ENCODE measurements at regions not wholly inside any gene's neighbourhood (a gene's known extent, or its start where the extent isn't known, plus 50 kb on each side); places are given as distances from the start of the nearest gene placed in this dataset.

DNA sequence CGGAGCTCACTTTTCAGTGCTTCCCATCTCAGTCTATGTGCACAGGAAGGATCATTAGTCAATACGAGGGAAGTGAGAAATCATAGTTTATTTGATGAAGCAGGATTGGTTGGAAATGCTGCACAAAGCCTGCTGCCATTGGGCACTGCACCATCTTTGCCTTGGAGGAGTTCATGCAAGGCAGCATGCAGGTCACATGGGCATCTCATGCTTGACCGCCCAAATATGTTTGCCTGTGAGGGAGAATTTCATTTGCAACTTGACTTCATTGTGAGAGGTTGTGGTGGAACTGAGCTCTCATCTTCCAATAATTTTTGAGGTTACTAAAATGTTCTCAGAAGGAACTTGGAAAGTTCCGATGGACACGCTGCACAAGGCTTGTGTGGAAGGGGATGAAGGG lies 83.9 kb upstream of the SYNDIG1 start:
- no peak overlapping the region for H4K8ac ChIP-seq (ENCODE audit: low read depth, low read length)
- no peak overlapping the region for H3K18ac ChIP-seq (ENCODE audit: low read length)
- WGBS, 2 donors (ENCODE audit: extremely low coverage in 2 of 2, insufficient read length in 2 of 2, insufficient replicate concordance in 1 of 2) = no CpG with 5 or more reads among the region's 5 CpGs
- DNase-seq (ENCODE audit: low spot score) = no peak
- H2AK5ac ChIP-seq (ENCODE audit: low read depth, low read length) = no peak overlapping the region
- H3K4ac ChIP-seq (ENCODE audit: low read length) = no peak overlapping the region
- peaks cover 0 to 2% of the 10 kb centered on the region in 2 donors for H3K4me1 ChIP-seq (ENCODE audit: control insufficient read depth in 2 of 2, insufficient read depth in 1 of 2, low read depth in 1 of 2, low read length in 2 of 2)
- no peak overlapping the region for H3K4me3 ChIP-seq (ENCODE audit: low read length in 2 of 2)
- no peak overlapping the region for H2BK15ac ChIP-seq (ENCODE audit: low read length)
- no peak overlapping the region for H4K91ac ChIP-seq (ENCODE audit: low read depth, low read length, poor library complexity)
- H2AFZ ChIP-seq (ENCODE audit: low read length) = no peak overlapping the region
- H3K27ac ChIP-seq (replicated peaks; ENCODE audit: low read length) = no peak overlapping the region
- no peaks in the 10 kb centered on the region for H3K27me3 ChIP-seq (ENCODE audit: control insufficient read depth in 3 of 3, insufficient read depth in 3 of 3, low read depth in 1 of 3, low read length in 3 of 3)
- no peaks in the 10 kb centered on the region for H3K9me3 ChIP-seq (replicated peaks in 1 of 2; ENCODE audit: control insufficient read depth in 2 of 2, insufficient read depth in 1 of 2, low read depth in 1 of 2, low read length in 2 of 2)
- no peak overlapping the region for H3K23ac ChIP-seq (ENCODE audit: low read depth, low read length, poor library complexity)
- H3K36me3 ChIP-seq (replicated peaks in 1 of 2; ENCODE audit: control insufficient read depth in 2 of 2, insufficient read depth in 2 of 2, low read length in 2 of 2) = no peaks in the 10 kb centered on the region
- no peak overlapping the region for H3K4me2 ChIP-seq (ENCODE audit: insufficient read depth, low read length, poor library complexity, severe bottlenecking)
- H2BK5ac ChIP-seq (ENCODE audit: low read length) = no peak overlapping the region
- no peak overlapping the region for H2BK120ac ChIP-seq (ENCODE audit: low read depth, low read length)
- no peaks in the 10 kb centered on the region for H3K79me1 ChIP-seq (ENCODE audit: low read depth, low read length)
- H3K14ac ChIP-seq (ENCODE audit: low read length) = no peak overlapping the region
- no peak overlapping the region for H3K9ac ChIP-seq (ENCODE audit: low read depth, low read length, poor library complexity)
- no peak overlapping the region for H2BK12ac ChIP-seq (ENCODE audit: low read length)

GRCh38 chr20:24384865-24385264 lies 84.6 kb upstream of the SYNDIG1 start:
- H3K4me1 ChIP-seq (ENCODE audit: control insufficient read depth in 2 of 2, insufficient read depth in 1 of 2, low read depth in 1 of 2, low read length in 2 of 2) = peaks cover 0 to 2% of the 10 kb centered on the region in 2 donors
- no peak overlapping the region for H3K14ac ChIP-seq (ENCODE audit: low read length)
- H3K27ac ChIP-seq (replicated peaks; ENCODE audit: low read length) = no peak overlapping the region

GRCh38 chr20:24382743-24383142 lies 86.7 kb upstream of the SYNDIG1 start:
- H4K91ac ChIP-seq (ENCODE audit: low read depth, low read length, poor library complexity) = no peak overlapping the region
- H2BK15ac ChIP-seq (ENCODE audit: low read length) = no peak overlapping the region
- no peaks in the 10 kb centered on the region for H3K79me1 ChIP-seq (ENCODE audit: low read depth, low read length)
- H2BK120ac ChIP-seq (ENCODE audit: low read depth, low read length) = no peak overlapping the region
- no peak overlapping the region for H2BK12ac ChIP-seq (ENCODE audit: low read length)
- no peak overlapping the region for H3K18ac ChIP-seq (ENCODE audit: low read length)
- DNase-seq (ENCODE audit: low spot score) = no peak
- no CpG with 5 or more reads among the region's 2 CpGs for WGBS, 2 donors (ENCODE audit: extremely low coverage in 2 of 2, insufficient read length in 2 of 2, insufficient replicate concordance in 1 of 2)
- no peaks in the 10 kb centered on the region for H3K27me3 ChIP-seq (ENCODE audit: control insufficient read depth in 3 of 3, insufficient read depth in 3 of 3, low read depth in 1 of 3, low read length in 3 of 3)
- no peak overlapping the region for H2AK5ac ChIP-seq (ENCODE audit: low read depth, low read length)
- H3K23ac ChIP-seq (ENCODE audit: low read depth, low read length, poor library complexity) = no peak overlapping the region
- no peak overlapping the region for H4K8ac ChIP-seq (ENCODE audit: low read depth, low read length)
- no peak overlapping the region for H3K14ac ChIP-seq (ENCODE audit: low read length)
- no peak overlapping the region for H2BK5ac ChIP-seq (ENCODE audit: low read length)
- H3K4me2 ChIP-seq (ENCODE audit: insufficient read depth, low read length, poor library complexity, severe bottlenecking) = no peak overlapping the region
- peaks cover 0 to 2% of the 10 kb centered on the region in 2 donors for H3K4me1 ChIP-seq (ENCODE audit: control insufficient read depth in 2 of 2, insufficient read depth in 1 of 2, low read depth in 1 of 2, low read length in 2 of 2)
- H3K9me3 ChIP-seq (replicated peaks in 1 of 2; ENCODE audit: control insufficient read depth in 2 of 2, insufficient read depth in 1 of 2, low read depth in 1 of 2, low read length in 2 of 2) = no peaks in the 10 kb centered on the region
- H2AFZ ChIP-seq (ENCODE audit: low read length) = no peak overlapping the region
- H3K9ac ChIP-seq (ENCODE audit: low read depth, low read length, poor library complexity) = no peak overlapping the region
- no peak overlapping the region for H3K4ac ChIP-seq (ENCODE audit: low read length)
- no peaks in the 10 kb centered on the region for H3K36me3 ChIP-seq (replicated peaks in 1 of 2; ENCODE audit: control insufficient read depth in 2 of 2, insufficient read depth in 2 of 2, low read length in 2 of 2)
- H3K4me3 ChIP-seq (ENCODE audit: low read length in 2 of 2) = no peak overlapping the region
- H3K27ac ChIP-seq (replicated peaks; ENCODE audit: low read length) = no peak overlapping the region

More at GRCh38 chr20:24384865-24385264, 84.6 kb upstream of the SYNDIG1 start:
- no peak overlapping the region for H3K18ac ChIP-seq (ENCODE audit: low read length)
- no peaks in the 10 kb centered on the region for H3K9me3 ChIP-seq (replicated peaks in 1 of 2; ENCODE audit: control insufficient read depth in 2 of 2, insufficient read depth in 1 of 2, low read depth in 1 of 2, low read length in 2 of 2)
- H3K4me3 ChIP-seq (ENCODE audit: low read length in 2 of 2) = no peak overlapping the region
- H2AK5ac ChIP-seq (ENCODE audit: low read depth, low read length) = no peak overlapping the region
- no peak overlapping the region for H2BK5ac ChIP-seq (ENCODE audit: low read length)
- no CpG with 5 or more reads among the region's 5 CpGs for WGBS, 2 donors (ENCODE audit: extremely low coverage in 2 of 2, insufficient read length in 2 of 2, insufficient replicate concordance in 1 of 2)
- H2BK15ac ChIP-seq (ENCODE audit: low read length) = no peak overlapping the region
- DNase-seq (ENCODE audit: low spot score) = no peak
- no peak overlapping the region for H3K4ac ChIP-seq (ENCODE audit: low read length)
- H3K9ac ChIP-seq (ENCODE audit: low read depth, low read length, poor library complexity) = no peak overlapping the region
- H4K91ac ChIP-seq (ENCODE audit: low read depth, low read length, poor library complexity) = no peak overlapping the region
- no peaks in the 10 kb centered on the region for H3K36me3 ChIP-seq (replicated peaks in 1 of 2; ENCODE audit: control insufficient read depth in 2 of 2, insufficient read depth in 2 of 2, low read length in 2 of 2)
- no peak overlapping the region for H3K4me2 ChIP-seq (ENCODE audit: insufficient read depth, low read length, poor library complexity, severe bottlenecking)
- no peak overlapping the region for H4K8ac ChIP-seq (ENCODE audit: low read depth, low read length)
- no peak overlapping the region for H2AFZ ChIP-seq (ENCODE audit: low read length)
- H3K27me3 ChIP-seq (ENCODE audit: control insufficient read depth in 3 of 3, insufficient read depth in 3 of 3, low read depth in 1 of 3, low read length in 3 of 3) = no peaks in the 10 kb centered on the region
- no peak overlapping the region for H3K23ac ChIP-seq (ENCODE audit: low read depth, low read length, poor library complexity)
- no peaks in the 10 kb centered on the region for H3K79me1 ChIP-seq (ENCODE audit: low read depth, low read length)
- H2BK12ac ChIP-seq (ENCODE audit: low read length) = no peak overlapping the region
- H2BK120ac ChIP-seq (ENCODE audit: low read depth, low read length) = no peak overlapping the region

DNA sequence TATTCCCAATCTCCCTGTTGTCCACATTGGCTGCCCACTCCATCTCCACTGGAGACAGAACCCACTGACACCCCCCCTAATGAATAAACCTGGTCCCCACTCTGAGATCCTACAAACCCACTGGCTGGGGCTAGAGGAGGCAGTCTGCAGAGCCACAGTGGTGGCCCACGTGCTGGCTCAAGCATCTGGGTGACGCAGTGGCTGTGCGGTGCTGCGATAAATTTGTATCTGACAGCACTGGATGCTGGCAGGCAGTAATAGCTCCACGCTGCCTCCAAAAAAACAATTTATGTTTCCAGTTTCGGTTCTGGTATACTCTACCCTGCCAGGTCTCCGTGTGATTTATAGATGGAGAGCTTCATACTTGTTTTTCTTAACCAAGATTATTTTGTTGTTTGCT lies 87.1 kb upstream of the SYNDIG1 start:
- Histone ChIP-seq H3K23ac (ENCODE audit: low read depth, low read length, poor library complexity) (no peak overlapping the region), H3K18ac (ENCODE audit: low read length) (no peak overlapping the region), H4K8ac (ENCODE audit: low read depth, low read length) (no peak overlapping the region), H2AFZ (ENCODE audit: low read length) (no peak overlapping the region), H2BK15ac (ENCODE audit: low read length) (no peak overlapping the region), H2BK120ac (ENCODE audit: low read depth, low read length) (no peak overlapping the region), H2BK12ac (ENCODE audit: low read length) (no peak overlapping the region), H3K27me3 (ENCODE audit: control insufficient read depth in 3 of 3, insufficient read depth in 3 of 3, low read depth in 1 of 3, low read length in 3 of 3) (no peaks in the 10 kb centered on the region), H3K4ac (ENCODE audit: low read length) (no peak overlapping the region), H3K9me3 (replicated peaks in 1 of 2; ENCODE audit: control insufficient read depth in 2 of 2, insufficient read depth in 1 of 2, low read depth in 1 of 2, low read length in 2 of 2) (no peaks in the 10 kb centered on the region), H3K14ac (ENCODE audit: low read length) (no peak overlapping the region), H3K4me2 (ENCODE audit: insufficient read depth, low read length, poor library complexity, severe bottlenecking) (no peak overlapping the region), H3K9ac (ENCODE audit: low read depth, low read length, poor library complexity) (no peak overlapping the region), H3K79me1 (ENCODE audit: low read depth, low read length) (no peaks in the 10 kb centered on the region), H2BK5ac (ENCODE audit: low read length) (no peak overlapping the region), H2AK5ac (ENCODE audit: low read depth, low read length) (no peak overlapping the region), H3K36me3 (replicated peaks in 1 of 2; ENCODE audit: control insufficient read depth in 2 of 2, insufficient read depth in 2 of 2, low read length in 2 of 2) (no peaks in the 10 kb centered on the region), H3K4me1 (ENCODE audit: control insufficient read depth in 2 of 2, insufficient read depth in 1 of 2, low read depth in 1 of 2, low read length in 2 of 2) (peaks cover 0 to 2% of the 10 kb centered on the region in 2 donors), H3K27ac (replicated peaks; ENCODE audit: low read length) (no peak overlapping the region), H3K4me3 (ENCODE audit: low read length in 2 of 2) (no peak overlapping the region), H4K91ac (ENCODE audit: low read depth, low read length, poor library complexity) (no peak overlapping the region)
- no CpG with 5 or more reads among the region's 7 CpGs for WGBS, 2 donors (ENCODE audit: extremely low coverage in 2 of 2, insufficient read length in 2 of 2, insufficient replicate concordance in 1 of 2)
- DNase-seq (ENCODE audit: low spot score) = no peak

Measured in neuronal stem cell (in vitro differentiated cells).